Keratinocyte (primary cell): ENCODE measurements at regions not wholly inside any gene's neighbourhood (a gene's known extent, or its start where the extent isn't known, plus 50 kb on each side); places are given as distances from the start of the nearest gene placed in this dataset.

ENCODE experiments used
- DNase-seq: peaks from one replicate; pipeline ENCODE4 v3.0.0-alpha.2; 2011; ENCODE audit warnings: low read depth, missing footprints, low spot score
- FAIRE-seq: peaks from 2 replicates; lab custom pipeline; 2011; peaks lifted over from hg19 to GRCh38; lab: Jason Lieb, UNC
- H2AFZ ChIP-seq: 2 replicates; pipeline ENCODE4 v1.6.0; 2012; ENCODE audit warnings: low read length, control low read depth, inconsistent platforms; ENCODE audit not compliant: control insufficient read depth
- H3K27ac ChIP-seq: 2 replicates; pipeline ENCODE4 v1.5.1; 2011; ENCODE audit warnings: low read length; ENCODE audit not compliant: control insufficient read depth, insufficient read depth
- H3K27me3 ChIP-seq: 3 replicates; pipeline ENCODE4 v1.6.0; 2011; ENCODE audit warnings: low read length; ENCODE audit not compliant: control insufficient read depth, insufficient read depth; ENCODE audit errors: extremely low read depth
- H3K36me3 ChIP-seq, 2 experiments: 2 replicates in 1 of 2; 3 replicates in 1 of 2; pipeline ENCODE4 v1.5.1; 2011; ENCODE audit warnings: low read length in 2 of 2, mild to moderate bottlenecking in 1 of 2; ENCODE audit not compliant: control insufficient read depth in 2 of 2, insufficient read depth in 2 of 2; ENCODE audit errors: extremely low read depth in 1 of 2
- H3K4me1 ChIP-seq: 3 replicates; pipeline ENCODE4 v1.5.1; 2011; ENCODE audit warnings: low read length; ENCODE audit not compliant: control insufficient read depth, insufficient read depth; ENCODE audit errors: extremely low read depth
- H3K4me2 ChIP-seq: 3 replicates; pipeline ENCODE4 v1.6.0; 2011; ENCODE audit warnings: low read depth, low read length; ENCODE audit not compliant: control insufficient read depth, insufficient read depth; ENCODE audit errors: extremely low read depth
- H3K4me3 ChIP-seq, 3 experiments: fragments of 200-600 bp in 1 of 3; sonication (generic) in 1 of 3; 2 replicates in 2 of 3; 3 replicates in 1 of 3; pipeline ENCODE4 v1.5.1; 2011 to 2016; ENCODE audit warnings: low read length in 3 of 3, mild to moderate bottlenecking in 3 of 3, control low read depth in 2 of 3, inconsistent platforms in 1 of 3, low read depth in 1 of 3, mixed read lengths in 1 of 3, mixed run types in 1 of 3, moderate library complexity in 1 of 3; ENCODE audit not compliant: control insufficient read depth in 2 of 3, insufficient read depth in 2 of 3; ENCODE audit errors: extremely low read depth in 1 of 3
- H3K79me2 ChIP-seq: 2 replicates; pipeline ENCODE4 v1.6.0; 2012; ENCODE audit warnings: low read length; ENCODE audit not compliant: control insufficient read depth, insufficient read depth
- H3K9ac ChIP-seq: 3 replicates; pipeline ENCODE4 v1.6.0; 2011; ENCODE audit warnings: low read length; ENCODE audit not compliant: control insufficient read depth, insufficient read depth; ENCODE audit errors: extremely low read depth
- H3K9me1 ChIP-seq: 3 replicates; pipeline ENCODE4 v1.6.0; 2011; ENCODE audit warnings: low read length; ENCODE audit not compliant: control insufficient read depth, insufficient read depth; ENCODE audit errors: extremely low read depth
- H3K9me3 ChIP-seq: 2 replicates; pipeline ENCODE4 v1.5.1; 2012; ENCODE audit warnings: low read depth, low read length; ENCODE audit not compliant: control insufficient read depth
- H4K20me1 ChIP-seq: 3 replicates; pipeline ENCODE4 v1.6.0; 2011; ENCODE audit warnings: low read length; ENCODE audit not compliant: control insufficient read depth, insufficient read depth; ENCODE audit errors: extremely low read depth
- CTCF ChIP-seq, 3 experiments: IDR thresholded peaks in 1 of 3; conservative IDR thresholded peaks in 1 of 3; optimal IDR thresholded peaks in 1 of 3; 2 replicates in 2 of 3; 3 replicates in 1 of 3; pipeline versions ENCODE3 to v1.5.1; 2011; ENCODE audit warnings: low read length in 3 of 3, mild to moderate bottlenecking in 3 of 3, moderate library complexity in 2 of 3, control low read depth in 1 of 3, inconsistent platforms in 1 of 3; ENCODE audit not compliant: insufficient read depth in 2 of 3; ENCODE audit errors: extremely low read depth in 1 of 3
- EZH2 ChIP-seq: IDR thresholded peaks from one replicate; pipeline ENCODE4 v1.6.1; 2012; ENCODE audit warnings: inconsistent platforms, mild to moderate bottlenecking, low read length, moderate library complexity
- dilution Hi-C: fragments of 300-500 bp; cut with MboI; formaldehyde crosslinking; loops from one replicate; pipeline ENCODE4 v1.7.0; 2020; ENCODE audit warnings: low sequenced_read_pairs; ENCODE audit not compliant: extremely low pct_ligation_motif_present

GRCh38 chr18:1998121-1998520 is 573.2 kb downstream of the METTL4 start:
- Histone ChIP-seq H3K9me3 (no peaks in the 10 kb centered on the region), H3K27me3 (no peaks in the 10 kb centered on the region), H3K36me3 (no peaks in the 10 kb centered on the region), H3K4me1 (no peaks in the 10 kb centered on the region), H3K9ac (no peak overlapping the region), H4K20me1 (no peaks in the 10 kb centered on the region), H2AFZ (no peak overlapping the region), H3K9me1 (no peaks in the 10 kb centered on the region), H3K27ac (no peak overlapping the region), H3K79me2 (no peaks in the 10 kb centered on the region), H3K4me2 (no peak overlapping the region), H3K4me3 (no peak overlapping the region)
- DNase-seq (no peak), FAIRE-seq (no peak)
- dilution Hi-C loops = no loop called here
- TF ChIP-seq CTCF (optimal IDR thresholded peaks at IDR 0.05 in 1 of 3, IDR thresholded peaks at IDR 0.05 in 1 of 3, conservative IDR thresholded peaks at IDR 0.05 in 1 of 3; ENCODE audit: extremely low read depth in 1 of 3, insufficient read depth in 2 of 3, low read length in 3 of 3) = no peak
- no peak for TF ChIP-seq EZH2

- FAIRE-seq = no peak
- Histone ChIP-seq H3K9me1 (no peaks in the 10 kb centered on the region), H3K4me1 (no peaks in the 10 kb centered on the region), H4K20me1 (no peaks in the 10 kb centered on the region), H3K27me3 (no peaks in the 10 kb centered on the region), H3K9ac (no peak overlapping the region), H2AFZ (no peak overlapping the region), H3K9me3 (no peaks in the 10 kb centered on the region), H3K27ac (no peak overlapping the region), H3K36me3 (no peaks in the 10 kb centered on the region), H3K4me3 (no peak overlapping the region), H3K4me2 (no peak overlapping the region), H3K79me2 (no peaks in the 10 kb centered on the region)
- no peak for TF ChIP-seq EZH2
- no peak for TF ChIP-seq CTCF (optimal IDR thresholded peaks at IDR 0.05 in 1 of 3, IDR thresholded peaks at IDR 0.05 in 1 of 3, conservative IDR thresholded peaks at IDR 0.05 in 1 of 3; ENCODE audit: extremely low read depth in 1 of 3, insufficient read depth in 2 of 3, low read length in 3 of 3)
- dilution Hi-C loops = no loop called here
- DNase-seq = no peak
These were observed 571.9 kb downstream of the METTL4 start for GRCh38 chr18:1999387-1999786.
